ENCODE measurements at regions not wholly inside any gene's neighbourhood (a gene's known extent, or its start where the extent isn't known, plus 50 kb on each side); places are given as distances from the start of the nearest gene placed in this dataset.
"Not testable (repeated sequence)": the region's sequence is repeated elsewhere in the genome, so short reads cannot be mapped to it uniquely, and the experiment has no call there.

GRCh38 chr7:153217032-153217431, 457.5 kb downstream of the ACTR3B start:
- Histone ChIP-seq H3K4me3 (replicated peaks in 1 of 3) (no peak overlapping the region), H3K9me3 (no peaks in the 10 kb centered on the region), H3K27ac (no peak overlapping the region), H3K27me3 (no peaks in the 10 kb centered on the region), H3K36me3 (no peaks in the 10 kb centered on the region), H3K4me1 (no peaks in the 10 kb centered on the region)
- TF ChIP-seq POLR2A (IDR thresholded peaks at IDR 0.05), result no peak
- no peak for TF ChIP-seq CTCF (IDR thresholded peaks at IDR 0.05)
- intact Hi-C loops (cut with DNase I), result no loop called here
- DNase-seq, result no peak
- 88 to 93% methylated on average over 8 of the region's 8 CpGs for WGBS, 2 donors

- 85 to 88% methylated on average over 1 of the region's 1 CpG for WGBS, 2 donors
- intact Hi-C loops (cut with DNase I), result no loop called here
- Histone ChIP-seq H3K36me3 (no peaks in the 10 kb centered on the region), H3K4me1 (no peaks in the 10 kb centered on the region), H3K27ac (no peak overlapping the region), H3K27me3 (no peaks in the 10 kb centered on the region), H3K9me3 (no peaks in the 10 kb centered on the region), H3K4me3 (replicated peaks in 1 of 3) (no peak overlapping the region)
- TF ChIP-seq POLR2A (IDR thresholded peaks at IDR 0.05) (no peak), CTCF (IDR thresholded peaks at IDR 0.05) (no peak)
- no peak for DNase-seq
Observed at GRCh38 chr7:153224890-153225289, 465.3 kb downstream of the ACTR3B start.

- DNase-seq; H3K27me3 ChIP-seq; H3K4me1 ChIP-seq; intact Hi-C loops (cut with DNase I); H3K9me3 ChIP-seq; H3K36me3 ChIP-seq; H3K4me3 ChIP-seq (replicated peaks in 1 of 3); H3K27ac ChIP-seq: not testable (repeated sequence)
- WGBS, 2 donors, result 79 to 80% methylated on average over 7 of the region's 7 CpGs
Observed at GRCh38 chr7:153245136-153245535, 485.6 kb downstream of the ACTR3B start.

GRCh38 chr7:153245809-153246208, 486.3 kb downstream of the ACTR3B start:
- no peak overlapping the region for H3K27ac ChIP-seq
- intact Hi-C loops (cut with DNase I), result no loop called here
- H3K9me3 ChIP-seq, result no peaks in the 10 kb centered on the region
- 85 to 86% methylated on average over 1 of the region's 1 CpG for WGBS, 2 donors
- H3K4me1 ChIP-seq, result no peaks in the 10 kb centered on the region
- H3K27me3 ChIP-seq, result no peaks in the 10 kb centered on the region
- no peak for TF ChIP-seq CTCF (IDR thresholded peaks at IDR 0.05)
- no peak for TF ChIP-seq POLR2A (IDR thresholded peaks at IDR 0.05)
- H3K36me3 ChIP-seq, result no peaks in the 10 kb centered on the region
- no peak for DNase-seq
- H3K4me3 ChIP-seq (replicated peaks in 1 of 3), result no peak overlapping the region

- H3K9me3 ChIP-seq, result no peaks in the 10 kb centered on the region
- no peak for DNase-seq
- H3K4me1 ChIP-seq, result no peaks in the 10 kb centered on the region
- intact Hi-C loops (cut with DNase I), result no loop called here
- 47 to 55% methylated on average over 4 of the region's 4 CpGs for WGBS, 2 donors
- H3K27ac ChIP-seq, result no peak overlapping the region
- H3K27me3 ChIP-seq, result no peaks in the 10 kb centered on the region
- TF ChIP-seq CTCF (IDR thresholded peaks at IDR 0.05), result no peak
- no peak for TF ChIP-seq POLR2A (IDR thresholded peaks at IDR 0.05)
- no peak overlapping the region for H3K4me3 ChIP-seq (replicated peaks in 1 of 3)
- no peaks in the 10 kb centered on the region for H3K36me3 ChIP-seq
Observed at GRCh38 chr7:153247926-153248325, 488.4 kb downstream of the ACTR3B start.

GRCh38 chr7:153258686-153259085, 499.1 kb downstream of the ACTR3B start:
- intact Hi-C loops (cut with DNase I), result no loop called here
- 71 to 76% methylated on average over 6 of the region's 6 CpGs for WGBS, 2 donors
- H3K27ac ChIP-seq, result no peak overlapping the region

More at GRCh38 chr7:153258686-153259085, 499.1 kb downstream of the ACTR3B start:
- Histone ChIP-seq H3K9me3 (no peaks in the 10 kb centered on the region), H3K4me3 (replicated peaks in 1 of 3) (no peak overlapping the region), H3K4me1 (no peaks in the 10 kb centered on the region), H3K27me3 (no peaks in the 10 kb centered on the region), H3K36me3 (no peaks in the 10 kb centered on the region)
- TF ChIP-seq CTCF (IDR thresholded peaks at IDR 0.05), result no peak
- DNase-seq, result no peak

All from thyroid gland (tissue), 4 donors.